Type B pancreatic cell (in vitro differentiated cells): ENCODE measurements at regions not wholly inside any gene's neighbourhood (a gene's known extent, or its start where the extent isn't known, plus 50 kb on each side); places are given as distances from the start of the nearest gene placed in this dataset.

ENCODE experiments used
- DNase-seq: peaks from one replicate; pipeline ENCODE4 v3.0.0; 2021; ENCODE audit warnings: mixed read lengths; ENCODE audit not compliant: unreplicated experiment; ENCODE audit errors: extremely low spot score
- H3K27ac Mint-ChIP-seq: 2 replicates; pipeline ENCODE4 v1.8.0; 2021; ENCODE audit warnings: mild to moderate bottlenecking, mixed read lengths
- H3K27me3 Mint-ChIP-seq: 2 replicates; pipeline ENCODE4 v1.8.0; 2021; ENCODE audit warnings: mixed read lengths
- H3K36me3 Mint-ChIP-seq: 2 replicates; pipeline ENCODE4 v1.8.0; 2021; ENCODE audit warnings: mixed read lengths
- H3K4me1 Mint-ChIP-seq: one replicate; pipeline ENCODE4 v1.8.0; 2021; ENCODE audit warnings: mixed read lengths; ENCODE audit not compliant: unreplicated experiment
- H3K4me3 Mint-ChIP-seq: 2 replicates; pipeline ENCODE4 v1.8.0; 2021; ENCODE audit warnings: mild to moderate bottlenecking, mixed read lengths
- H3K9me3 Mint-ChIP-seq: 2 replicates; pipeline ENCODE4 v1.8.0; 2021; ENCODE audit warnings: mixed read lengths
- TF ChIP-seq, protein P1 (sequence below): fragments of 200-600 bp; sonication (generic); conservative IDR thresholded peaks from 2 replicates; pipeline ENCODE4 v1.5.0; 2021; ENCODE audit warnings: antibody characterized with exemption, mild to moderate bottlenecking

DNA sequence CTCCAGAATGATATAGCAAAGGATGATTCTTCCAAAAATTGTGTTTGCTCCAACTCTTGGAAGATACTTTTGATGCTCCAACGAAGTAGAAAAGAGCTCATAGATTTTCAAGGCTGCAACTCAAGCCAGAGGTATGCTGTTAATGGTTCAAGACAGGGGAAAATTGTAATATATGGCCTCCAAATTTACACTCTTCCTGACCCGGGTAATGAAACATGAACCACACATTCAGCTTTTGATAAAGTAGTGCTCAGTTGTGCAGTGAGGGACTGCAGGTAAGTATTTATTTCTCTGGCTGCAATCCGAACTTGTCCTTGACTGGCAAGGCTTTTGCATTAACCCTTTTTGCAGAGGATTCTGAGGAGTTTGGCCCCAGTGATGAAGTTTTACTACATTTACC, 446.4 kb downstream of the RASEF start:
- Mint-ChIP-seq H3K27ac (no peak overlapping the region), H3K4me3 (no peak overlapping the region), H3K27me3 (peaks cover 7% of the 10 kb centered on the region), H3K36me3 (no peaks in the 10 kb centered on the region), H3K9me3 (no peaks in the 10 kb centered on the region), H3K4me1 (peaks cover 23% of the 10 kb centered on the region)
- TF ChIP-seq, protein P1, sequence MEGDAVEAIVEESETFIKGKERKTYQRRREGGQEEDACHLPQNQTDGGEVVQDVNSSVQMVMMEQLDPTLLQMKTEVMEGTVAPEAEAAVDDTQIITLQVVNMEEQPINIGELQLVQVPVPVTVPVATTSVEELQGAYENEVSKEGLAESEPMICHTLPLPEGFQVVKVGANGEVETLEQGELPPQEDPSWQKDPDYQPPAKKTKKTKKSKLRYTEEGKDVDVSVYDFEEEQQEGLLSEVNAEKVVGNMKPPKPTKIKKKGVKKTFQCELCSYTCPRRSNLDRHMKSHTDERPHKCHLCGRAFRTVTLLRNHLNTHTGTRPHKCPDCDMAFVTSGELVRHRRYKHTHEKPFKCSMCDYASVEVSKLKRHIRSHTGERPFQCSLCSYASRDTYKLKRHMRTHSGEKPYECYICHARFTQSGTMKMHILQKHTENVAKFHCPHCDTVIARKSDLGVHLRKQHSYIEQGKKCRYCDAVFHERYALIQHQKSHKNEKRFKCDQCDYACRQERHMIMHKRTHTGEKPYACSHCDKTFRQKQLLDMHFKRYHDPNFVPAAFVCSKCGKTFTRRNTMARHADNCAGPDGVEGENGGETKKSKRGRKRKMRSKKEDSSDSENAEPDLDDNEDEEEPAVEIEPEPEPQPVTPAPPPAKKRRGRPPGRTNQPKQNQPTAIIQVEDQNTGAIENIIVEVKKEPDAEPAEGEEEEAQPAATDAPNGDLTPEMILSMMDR: no peak
- no peak for DNase-seq

DNA sequence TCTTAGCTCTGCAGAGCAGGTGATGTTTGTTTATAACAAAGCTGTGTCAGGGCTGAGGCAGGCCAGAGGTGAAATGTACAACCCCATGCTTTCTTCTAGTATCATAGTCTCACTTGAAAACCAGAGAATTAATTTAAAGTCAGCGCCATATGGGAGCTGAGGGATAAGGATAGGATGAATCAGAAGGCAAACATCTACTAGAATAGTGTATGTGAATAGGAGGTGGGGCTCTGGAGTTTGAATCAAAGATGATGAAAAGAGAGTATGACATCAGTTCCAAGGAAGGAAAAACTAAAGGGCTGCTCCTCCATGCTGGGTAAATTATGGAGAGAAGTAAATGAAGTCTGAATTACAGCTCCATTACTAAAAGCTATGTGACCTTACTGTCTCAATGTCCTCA, 441.5 kb downstream of the RASEF start:
- Mint-ChIP-seq H3K4me1 (peaks cover 7% of the 10 kb centered on the region), H3K36me3 (no peaks in the 10 kb centered on the region), H3K27me3 (peaks cover 3% of the 10 kb centered on the region), H3K27ac (no peak overlapping the region), H3K4me3 (no peak overlapping the region), H3K9me3 (no peaks in the 10 kb centered on the region)
- DNase-seq: no peak
- TF ChIP-seq, protein P1: no peak

DNA sequence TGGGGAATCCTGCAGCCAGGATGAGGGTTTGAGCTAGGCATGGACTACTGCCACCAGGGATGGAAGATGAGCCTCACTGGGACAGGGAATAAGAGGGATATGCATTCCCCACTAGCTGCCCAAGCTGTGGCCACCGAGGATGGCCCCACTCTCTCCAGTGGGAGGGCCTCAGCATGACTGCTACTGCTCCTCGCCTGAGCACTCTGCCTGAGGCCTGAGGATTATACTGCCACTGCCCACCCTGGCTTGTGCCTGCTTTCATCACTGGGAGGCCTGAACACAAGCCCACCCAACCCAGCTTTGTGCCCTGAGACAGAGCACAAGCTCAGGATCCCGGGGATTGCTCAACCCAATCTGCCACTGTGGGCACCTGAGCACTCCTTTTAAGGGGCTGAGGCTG, 425.6 kb downstream of the RASEF start:
- Mint-ChIP-seq H3K4me3 (no peak overlapping the region), H3K4me1 (no peaks in the 10 kb centered on the region), H3K27ac (no peak overlapping the region), H3K27me3 (no peaks in the 10 kb centered on the region), H3K36me3 (no peaks in the 10 kb centered on the region), H3K9me3 (peaks cover 5% of the 10 kb centered on the region)
- no peak for DNase-seq
- TF ChIP-seq, protein P1: no peak

DNA sequence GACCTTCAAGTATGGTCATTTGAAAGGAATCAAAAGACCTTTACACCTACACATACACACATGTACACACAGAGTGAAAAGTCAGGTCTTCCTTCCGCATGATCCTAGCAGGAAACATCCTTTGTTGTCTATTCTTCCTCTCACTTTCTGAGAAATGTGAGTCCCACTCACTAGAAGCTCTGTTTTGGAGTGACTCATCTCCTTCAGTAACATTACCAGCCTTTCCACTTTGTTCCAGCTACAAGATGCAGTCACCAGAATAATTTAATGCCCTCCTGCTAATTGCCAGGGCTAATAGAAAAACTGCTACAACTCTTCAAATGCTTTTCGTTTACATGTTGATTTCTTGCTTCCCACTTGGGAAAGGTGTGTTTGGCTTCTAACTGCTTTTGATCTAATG, 417.3 kb downstream of the RASEF start:
- H3K36me3 Mint-ChIP-seq: no peaks in the 10 kb centered on the region
- no peaks in the 10 kb centered on the region for H3K27me3 Mint-ChIP-seq
- no peak overlapping the region for H3K4me3 Mint-ChIP-seq
- TF ChIP-seq, protein P1: no peak
- no peak for DNase-seq
- H3K4me1 Mint-ChIP-seq: no peaks in the 10 kb centered on the region
- H3K27ac Mint-ChIP-seq: no peak overlapping the region
- no peaks in the 10 kb centered on the region for H3K9me3 Mint-ChIP-seq

DNA sequence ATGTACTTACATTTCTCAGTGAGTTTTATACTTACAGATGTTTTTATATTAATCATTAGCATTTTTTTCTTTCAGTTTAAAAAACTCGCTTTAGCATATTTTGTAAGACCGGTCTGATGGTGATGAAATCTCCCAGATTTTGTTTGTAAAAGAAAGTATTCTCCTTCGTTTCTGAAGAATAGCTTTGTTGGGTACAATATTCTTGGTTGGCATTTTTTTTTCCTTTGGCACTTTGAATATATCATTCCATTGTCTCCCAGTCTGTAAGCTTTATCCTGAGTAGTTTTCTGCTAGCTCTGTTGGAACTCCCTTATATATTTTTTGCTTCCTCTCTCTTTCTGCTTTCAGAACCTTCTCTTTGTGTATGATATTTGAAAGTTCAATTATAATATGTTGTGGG, 412.6 kb downstream of the RASEF start:
- no peak overlapping the region for H3K4me3 Mint-ChIP-seq
- peaks cover 5% of the 10 kb centered on the region for H3K9me3 Mint-ChIP-seq
- H3K27ac Mint-ChIP-seq: no peak overlapping the region
- TF ChIP-seq, protein P1: no peak
- H3K4me1 Mint-ChIP-seq: no peaks in the 10 kb centered on the region
- H3K27me3 Mint-ChIP-seq: no peaks in the 10 kb centered on the region
- H3K36me3 Mint-ChIP-seq: no peaks in the 10 kb centered on the region
- DNase-seq: no peak

DNA sequence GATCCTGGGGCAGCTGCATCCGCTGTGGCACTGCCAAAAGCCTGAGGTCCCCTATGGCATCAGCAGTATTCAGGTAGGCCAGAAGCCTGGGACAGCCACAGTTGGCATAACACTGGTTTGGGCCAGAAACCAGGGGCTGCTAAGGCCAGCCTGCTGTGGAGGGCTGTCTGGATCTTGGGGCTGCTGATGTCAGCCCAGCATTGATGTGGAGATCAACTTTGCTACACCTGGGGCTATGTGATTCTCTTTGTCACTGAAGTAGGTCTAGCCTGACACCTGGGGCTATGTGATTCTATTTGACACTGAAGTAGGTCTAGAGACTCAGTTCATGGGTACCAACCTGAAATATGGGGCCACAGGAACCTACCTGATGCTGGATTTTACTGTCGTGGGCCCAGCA, 411.5 kb downstream of the RASEF start:
- DNase-seq: no peak

More for the DNA sequence above, 411.5 kb downstream of the RASEF start:
- Mint-ChIP-seq H3K36me3 (no peaks in the 10 kb centered on the region), H3K4me1 (no peaks in the 10 kb centered on the region), H3K9me3 (peaks cover 5% of the 10 kb centered on the region), H3K27me3 (no peaks in the 10 kb centered on the region), H3K27ac (no peak overlapping the region), H3K4me3 (no peak overlapping the region)
- TF ChIP-seq, protein P1: no peak
